CD4-positive, alpha-beta T cell treated with Interferon alpha-2 for 1 hour (primary cell): ENCODE measurements at regions not wholly inside any gene's neighbourhood (a gene's known extent, or its start where the extent isn't known, plus 50 kb on each side); places are given as distances from the start of the nearest gene placed in this dataset.
"Not testable (repeated sequence)": the region's sequence is repeated elsewhere in the genome, so short reads cannot be mapped to it uniquely, and the experiment has no call there.

Experiments
- DNase-seq, 2 donors: peaks; one replicate each; pipeline ENCODE4 v3.0.0-alpha.2; 2020 to 2022

- no peak for DNase-seq
These were observed 1865.6 kb upstream of the FLRT2 start for GRCh38 chr14:83664389-83664788.

GRCh38 chr14:83689265-83689664 is 1840.7 kb upstream of the FLRT2 start:
- DNase-seq: no peak

GRCh38 chr14:83697099-83697498 is 1832.8 kb upstream of the FLRT2 start:
- DNase-seq: no peak

GRCh38 chr14:83702619-83703018 is 1827.3 kb upstream of the FLRT2 start:
- no peak for DNase-seq

- DNase-seq: no peak
These were observed 1823.6 kb upstream of the FLRT2 start for GRCh38 chr14:83706231-83706954.

- no peak for DNase-seq
These were observed 1822.9 kb upstream of the FLRT2 start for GRCh38 chr14:83707056-83707455.

- no peak for DNase-seq
These were observed 1820.8 kb upstream of the FLRT2 start for GRCh38 chr14:83709116-83709515.

- DNase-seq: no peak
These were observed 1818.9 kb upstream of the FLRT2 start for GRCh38 chr14:83711046-83711445.

GRCh38 chr14:83712418-83713129 is 1817.4 kb upstream of the FLRT2 start:
- no peak for DNase-seq

- no peak for DNase-seq
These were observed 1816.2 kb upstream of the FLRT2 start for GRCh38 chr14:83713732-83714131.

GRCh38 chr14:83714151-83714550 is 1815.8 kb upstream of the FLRT2 start:
- DNase-seq: no peak

GRCh38 chr14:83719435-83719834 is 1810.5 kb upstream of the FLRT2 start:
- DNase-seq: not testable (repeated sequence)

GRCh38 chr14:83733670-83734069 is 1796.3 kb upstream of the FLRT2 start:
- no peak for DNase-seq

- no peak for DNase-seq
These were observed 1795.5 kb upstream of the FLRT2 start for GRCh38 chr14:83734431-83734830.

- DNase-seq: no peak
These were observed 1788.7 kb upstream of the FLRT2 start for GRCh38 chr14:83741269-83741668.

- DNase-seq: no peak
These were observed 1785.7 kb upstream of the FLRT2 start for GRCh38 chr14:83744224-83744623.

- no peak for DNase-seq
These were observed 1785.1 kb upstream of the FLRT2 start for GRCh38 chr14:83744891-83745290.

GRCh38 chr14:83746336-83746735 is 1783.6 kb upstream of the FLRT2 start:
- no peak for DNase-seq

GRCh38 chr14:83757916-83758315 is 1772.0 kb upstream of the FLRT2 start:
- DNase-seq: no peak

- DNase-seq: no peak
These were observed 1765.0 kb upstream of the FLRT2 start for GRCh38 chr14:83764656-83765599.

- DNase-seq: no peak
These were observed 1752.4 kb upstream of the FLRT2 start for GRCh38 chr14:83777516-83777915.

- no peak for DNase-seq
These were observed 1750.7 kb upstream of the FLRT2 start for GRCh38 chr14:83779266-83779665.

- no peak for DNase-seq
These were observed 1749.6 kb upstream of the FLRT2 start for GRCh38 chr14:83780321-83780720.
